ENCODE measurements at regions not wholly inside any gene's neighbourhood (a gene's known extent, or its start where the extent isn't known, plus 50 kb on each side); places are given as distances from the start of the nearest gene placed in this dataset.
"Not testable (repeated sequence)": the region's sequence is repeated elsewhere in the genome, so short reads cannot be mapped to it uniquely, and the experiment has no call there.

DNA sequence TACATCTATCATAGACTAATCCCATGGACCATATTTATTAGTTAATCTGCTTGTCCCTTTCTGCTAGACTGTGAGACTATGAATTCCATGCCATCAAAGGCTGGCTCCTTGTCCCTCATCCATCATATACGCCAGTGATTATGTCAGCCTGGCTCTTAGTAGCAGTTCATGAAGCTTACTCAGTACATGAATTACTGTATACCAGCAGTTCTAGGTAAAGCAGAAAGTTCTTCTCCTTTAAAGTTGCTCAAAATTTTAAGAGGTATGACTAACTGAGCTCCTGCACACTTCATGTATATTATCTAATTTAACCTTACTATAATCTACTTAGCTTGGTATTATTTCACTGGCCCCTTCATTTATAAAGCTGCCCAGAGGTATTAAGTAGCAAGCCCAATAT, 190.9 kb upstream of the TBL1XR1 start:
- DNase-seq (ENCODE audit: low read depth) = no peak

DNA sequence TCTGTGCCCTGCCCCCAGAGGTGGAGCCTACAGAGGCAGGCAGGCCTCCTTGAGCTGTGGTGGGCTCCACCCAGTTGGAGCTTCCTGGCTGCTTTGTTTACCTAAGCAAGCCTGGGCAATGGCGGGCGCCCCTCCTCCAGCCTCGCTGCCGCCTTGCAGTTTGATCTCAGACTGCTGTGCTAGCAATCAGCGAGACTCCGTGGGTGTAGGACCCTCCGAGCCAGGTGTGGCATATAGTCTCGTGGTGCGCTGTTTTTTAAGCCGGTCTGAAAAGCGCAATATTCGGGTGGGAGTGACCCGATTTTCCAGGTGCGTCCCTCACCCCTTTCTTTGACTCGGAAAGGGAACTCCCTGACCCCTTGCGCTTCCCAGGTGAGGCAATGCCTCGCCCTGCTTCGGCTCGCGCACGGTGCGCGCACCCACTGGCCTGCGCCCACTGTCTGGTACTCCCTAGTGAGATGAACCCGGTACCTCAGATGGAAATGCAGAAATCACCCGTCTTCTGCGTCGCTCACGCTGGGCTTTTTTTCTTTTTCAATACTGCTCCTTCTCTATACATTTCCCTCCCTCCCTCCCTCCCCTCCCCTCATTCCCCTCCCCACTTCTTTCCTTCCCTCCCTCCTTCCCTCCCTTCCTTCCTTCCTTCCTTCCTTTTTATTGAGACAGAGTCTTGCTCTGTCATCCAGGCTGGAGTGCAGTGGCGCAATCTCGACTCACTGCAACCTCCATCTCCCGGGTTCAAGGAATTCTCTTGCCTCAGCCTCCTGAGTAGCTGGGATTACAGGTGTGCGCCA, 197.1 kb upstream of the TBL1XR1 start:
- not testable (repeated sequence) for H3K4me3 ChIP-seq (ENCODE audit: low read length)

More for the DNA sequence above, 190.9 kb upstream of the TBL1XR1 start:
- TF ChIP-seq, protein P1, sequence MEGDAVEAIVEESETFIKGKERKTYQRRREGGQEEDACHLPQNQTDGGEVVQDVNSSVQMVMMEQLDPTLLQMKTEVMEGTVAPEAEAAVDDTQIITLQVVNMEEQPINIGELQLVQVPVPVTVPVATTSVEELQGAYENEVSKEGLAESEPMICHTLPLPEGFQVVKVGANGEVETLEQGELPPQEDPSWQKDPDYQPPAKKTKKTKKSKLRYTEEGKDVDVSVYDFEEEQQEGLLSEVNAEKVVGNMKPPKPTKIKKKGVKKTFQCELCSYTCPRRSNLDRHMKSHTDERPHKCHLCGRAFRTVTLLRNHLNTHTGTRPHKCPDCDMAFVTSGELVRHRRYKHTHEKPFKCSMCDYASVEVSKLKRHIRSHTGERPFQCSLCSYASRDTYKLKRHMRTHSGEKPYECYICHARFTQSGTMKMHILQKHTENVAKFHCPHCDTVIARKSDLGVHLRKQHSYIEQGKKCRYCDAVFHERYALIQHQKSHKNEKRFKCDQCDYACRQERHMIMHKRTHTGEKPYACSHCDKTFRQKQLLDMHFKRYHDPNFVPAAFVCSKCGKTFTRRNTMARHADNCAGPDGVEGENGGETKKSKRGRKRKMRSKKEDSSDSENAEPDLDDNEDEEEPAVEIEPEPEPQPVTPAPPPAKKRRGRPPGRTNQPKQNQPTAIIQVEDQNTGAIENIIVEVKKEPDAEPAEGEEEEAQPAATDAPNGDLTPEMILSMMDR (conservative IDR thresholded peaks at IDR 0.05; ENCODE audit: low read length) = no peak
- no peak overlapping the region for H3K4me3 ChIP-seq (ENCODE audit: low read length)

DNA sequence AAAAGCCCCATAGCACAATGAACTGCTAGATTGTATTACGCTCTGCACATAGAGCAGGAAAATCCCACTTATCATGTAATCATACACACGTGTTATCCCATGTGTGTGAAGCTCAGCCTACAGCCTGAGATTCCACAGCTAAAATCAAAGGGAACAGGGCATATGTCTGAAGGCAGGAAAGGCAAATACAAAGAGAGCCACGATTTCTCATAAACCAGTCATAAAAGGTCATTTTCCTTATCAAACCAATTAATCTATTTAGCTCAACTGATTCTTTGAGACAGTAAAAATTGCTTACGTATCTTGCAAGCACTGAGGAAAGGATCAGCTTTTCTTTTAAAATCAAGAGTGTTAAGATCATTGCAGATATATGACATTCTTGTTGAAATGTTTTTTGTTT, 199.5 kb upstream of the TBL1XR1 start:
- TF ChIP-seq, protein P1 (conservative IDR thresholded peaks at IDR 0.05; ENCODE audit: low read length) = no peak
- H3K4me3 ChIP-seq (ENCODE audit: low read length) = no peak overlapping the region
- no peak for DNase-seq (ENCODE audit: low read depth)

More for the DNA sequence above, 197.1 kb upstream of the TBL1XR1 start:
- not testable (repeated sequence) for DNase-seq (ENCODE audit: low read depth)

DNA sequence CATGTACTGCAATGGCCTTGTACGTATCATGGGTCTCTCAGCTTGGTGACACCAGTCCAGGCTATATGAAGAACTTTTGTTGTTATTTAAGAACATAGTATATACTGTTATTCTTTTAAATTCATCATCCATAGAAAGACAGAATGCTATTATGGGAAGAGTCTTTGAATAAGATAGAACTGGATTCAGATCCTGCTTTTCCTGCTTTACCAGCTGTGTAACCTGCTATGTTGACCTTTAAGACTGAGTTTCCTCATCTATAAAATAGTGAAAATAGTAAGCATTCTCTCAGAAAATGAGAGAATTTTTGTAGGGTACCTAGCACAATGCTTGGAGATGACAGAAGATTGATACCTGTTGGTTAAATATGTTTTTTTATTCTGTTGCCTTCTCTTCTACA, 204.1 kb upstream of the TBL1XR1 start:
- TF ChIP-seq, protein P1 (conservative IDR thresholded peaks at IDR 0.05; ENCODE audit: low read length) = no peak
- DNase-seq (ENCODE audit: low read depth) = no peak
- H3K4me3 ChIP-seq (ENCODE audit: low read length) = no peak overlapping the region

DNA sequence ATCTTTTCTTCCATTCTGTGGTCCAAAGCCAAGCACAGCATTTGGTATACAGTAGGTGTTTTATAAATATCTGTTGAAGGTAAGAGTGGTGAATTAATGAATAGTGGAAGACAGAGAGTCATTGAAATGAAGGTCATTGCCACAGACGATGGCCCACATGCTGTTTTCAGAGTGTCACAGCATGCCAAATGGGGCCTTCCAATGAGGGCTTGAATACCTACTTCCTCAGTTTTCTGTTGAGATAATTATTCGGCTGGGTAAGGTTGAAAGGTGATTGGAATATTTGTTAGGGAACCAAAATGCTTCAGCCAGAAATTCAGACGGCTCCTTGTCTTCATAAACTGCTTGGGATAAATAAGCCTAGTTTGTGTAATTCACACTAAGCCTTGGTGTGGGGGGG, 205.3 kb upstream of the TBL1XR1 start:
- no peak for DNase-seq (ENCODE audit: low read depth)
- no peak overlapping the region for H3K4me3 ChIP-seq (ENCODE audit: low read length)
- TF ChIP-seq, protein P1 (conservative IDR thresholded peaks at IDR 0.05; ENCODE audit: low read length) = no peak

DNA sequence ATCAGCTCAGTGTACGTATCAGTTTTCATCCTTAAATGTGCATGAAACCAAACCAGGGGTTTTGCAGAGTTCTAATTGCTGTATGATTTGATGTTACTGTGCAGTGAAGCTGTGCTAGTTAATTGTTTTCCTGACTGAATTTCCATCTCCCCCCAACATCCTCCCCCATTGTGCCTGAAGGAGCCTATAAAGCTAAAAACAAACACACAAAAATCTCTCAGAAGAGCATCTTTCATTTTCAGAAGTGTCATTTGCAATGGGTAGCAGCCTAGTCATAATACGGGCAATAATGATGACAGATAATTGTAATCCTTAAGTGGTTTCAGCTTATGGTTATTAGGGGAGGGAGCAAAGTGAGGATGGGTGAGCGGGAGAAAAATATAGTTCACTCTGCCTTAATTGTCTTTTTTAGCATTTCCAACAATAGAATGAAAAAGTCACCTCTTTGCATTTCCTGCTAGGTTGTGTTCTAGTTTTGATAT, 207.9 kb upstream of the TBL1XR1 start:
- TF ChIP-seq, protein P1 (conservative IDR thresholded peaks at IDR 0.05; ENCODE audit: low read length) = no peak
- no peak for DNase-seq (ENCODE audit: low read depth)
- H3K4me3 ChIP-seq (ENCODE audit: low read length) = no peak overlapping the region

DNA sequence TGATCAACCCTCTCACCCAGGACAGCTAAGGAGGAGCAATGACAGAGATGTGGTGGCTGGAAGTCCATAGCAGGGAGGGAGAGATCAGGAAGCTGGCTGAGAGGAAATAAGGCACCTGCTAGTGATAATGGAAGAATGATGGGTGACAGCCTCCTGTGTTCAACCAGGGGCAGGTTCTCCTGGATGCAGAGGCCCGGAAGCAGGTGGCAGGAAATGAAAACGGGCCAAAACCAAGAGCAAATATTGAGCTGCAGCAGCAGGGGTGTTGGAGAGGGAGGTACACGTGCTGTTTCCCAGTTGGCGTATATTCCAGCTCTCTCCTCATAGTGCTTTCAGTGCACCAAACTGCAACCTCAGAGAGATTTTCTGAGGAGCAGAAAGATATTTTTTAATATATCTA, 213.4 kb upstream of the TBL1XR1 start:
- no peak overlapping the region for H3K4me3 ChIP-seq (ENCODE audit: low read length)
- TF ChIP-seq, protein P1 (conservative IDR thresholded peaks at IDR 0.05; ENCODE audit: low read length) = no peak
- DNase-seq (ENCODE audit: low read depth) = no peak

Data from AG10803 (cell line).